GM23248 (cell line): ENCODE measurements at regions not wholly inside any gene's neighbourhood (a gene's known extent, or its start where the extent isn't known, plus 50 kb on each side); places are given as distances from the start of the nearest gene placed in this dataset.

Experiments
- EZH2 ChIP-seq: fragments of 200-600 bp; sonication (generic); IDR thresholded peaks from 2 replicates; pipeline ENCODE4 v1.6.1; 2018; ENCODE audit warnings: antibody characterized with exemption, mild to moderate bottlenecking; ENCODE audit not compliant: insufficient read depth, poor library complexity, severe bottlenecking
- EZH2phosphoT487 ChIP-seq: fragments of 200-600 bp; sonication (generic); IDR thresholded peaks from 2 replicates; pipeline ENCODE4 v1.6.1; 2018; ENCODE audit warnings: antibody characterized with exemption, moderate library complexity, mild to moderate bottlenecking, low read depth; ENCODE audit not compliant: insufficient read depth

- TF ChIP-seq EZH2, result no peak
- TF ChIP-seq EZH2phosphoT487, result no peak
Observed at GRCh38 chr2:188848887-188849435, 125.2 kb upstream of the COL3A1 start.
